ENCODE measurements at regions not wholly inside any gene's neighbourhood (a gene's known extent, or its start where the extent isn't known, plus 50 kb on each side); places are given as distances from the start of the nearest gene placed in this dataset.

GRCh38 chr4:155072417-155072816 lies 136.0 kb upstream of the NPY2R start:
- no peak overlapping the region for H3K27ac Mint-ChIP-seq
- H3K27me3 Mint-ChIP-seq, result no peaks in the 10 kb centered on the region
- no peak for DNase-seq (ENCODE audit: low spot score, unreplicated experiment)
- H3K4me3 Mint-ChIP-seq (ENCODE audit: low read depth), result no peak overlapping the region
- TF ChIP-seq CTCF (IDR thresholded peaks at IDR 0.05; ENCODE audit: unreplicated experiment), result no peak
- peaks cover 3% of the 10 kb centered on the region for H3K4me1 Mint-ChIP-seq (ENCODE audit: low read depth)
- no peaks in the 10 kb centered on the region for H3K9me3 Mint-ChIP-seq (ENCODE audit: low read depth)
- H3K36me3 Mint-ChIP-seq (ENCODE audit: insufficient read depth), result no peaks in the 10 kb centered on the region

GRCh38 chr4:155073852-155074251 lies 134.6 kb upstream of the NPY2R start:
- H3K9me3 Mint-ChIP-seq (ENCODE audit: low read depth), result no peaks in the 10 kb centered on the region
- TF ChIP-seq CTCF (IDR thresholded peaks at IDR 0.05; ENCODE audit: unreplicated experiment), result no peak
- H3K36me3 Mint-ChIP-seq (ENCODE audit: insufficient read depth), result no peaks in the 10 kb centered on the region
- no peaks in the 10 kb centered on the region for H3K27me3 Mint-ChIP-seq
- no peak overlapping the region for H3K4me3 Mint-ChIP-seq (ENCODE audit: low read depth)
- no peak overlapping the region for H3K27ac Mint-ChIP-seq
- peaks cover 5% of the 10 kb centered on the region for H3K4me1 Mint-ChIP-seq (ENCODE audit: low read depth)
- no peak for DNase-seq (ENCODE audit: low spot score, unreplicated experiment)

GRCh38 chr4:155076256-155076785 lies 132.1 kb upstream of the NPY2R start:
- Mint-ChIP-seq H3K36me3 (ENCODE audit: insufficient read depth) (no peaks in the 10 kb centered on the region), H3K9me3 (ENCODE audit: low read depth) (no peaks in the 10 kb centered on the region), H3K4me3 (ENCODE audit: low read depth) (no peak overlapping the region), H3K4me1 (ENCODE audit: low read depth) (peaks cover 5% of the 10 kb centered on the region), H3K27ac (no peak overlapping the region), H3K27me3 (no peaks in the 10 kb centered on the region)
- no peak for DNase-seq (ENCODE audit: low spot score, unreplicated experiment)
- no peak for TF ChIP-seq CTCF (IDR thresholded peaks at IDR 0.05; ENCODE audit: unreplicated experiment)

- no peak overlapping the region for H3K27ac Mint-ChIP-seq
- H3K36me3 Mint-ChIP-seq (ENCODE audit: insufficient read depth), result no peaks in the 10 kb centered on the region
- DNase-seq (ENCODE audit: low spot score, unreplicated experiment), result no peak
- no peaks in the 10 kb centered on the region for H3K9me3 Mint-ChIP-seq (ENCODE audit: low read depth)
- peaks cover 5% of the 10 kb centered on the region for H3K4me1 Mint-ChIP-seq (ENCODE audit: low read depth)
- H3K4me3 Mint-ChIP-seq (ENCODE audit: low read depth), result no peak overlapping the region
- TF ChIP-seq CTCF (IDR thresholded peaks at IDR 0.05; ENCODE audit: unreplicated experiment), result no peak
- H3K27me3 Mint-ChIP-seq, result no peaks in the 10 kb centered on the region
Measured at GRCh38 chr4:155077452-155078229, 130.8 kb upstream of the NPY2R start.

- H3K27me3 Mint-ChIP-seq, result no peaks in the 10 kb centered on the region
- no peak for TF ChIP-seq CTCF (IDR thresholded peaks at IDR 0.05; ENCODE audit: unreplicated experiment)
- no peak for DNase-seq (ENCODE audit: low spot score, unreplicated experiment)
- H3K9me3 Mint-ChIP-seq (ENCODE audit: low read depth), result no peaks in the 10 kb centered on the region
- no peak overlapping the region for H3K27ac Mint-ChIP-seq
- no peaks in the 10 kb centered on the region for H3K36me3 Mint-ChIP-seq (ENCODE audit: insufficient read depth)
- H3K4me3 Mint-ChIP-seq (ENCODE audit: low read depth), result no peak overlapping the region
- H3K4me1 Mint-ChIP-seq (ENCODE audit: low read depth), result peaks cover 2% of the 10 kb centered on the region
Measured at GRCh38 chr4:155079871-155080270, 128.6 kb upstream of the NPY2R start.

All from progenitor cell of endocrine pancreas (in vitro differentiated cells).